ENCODE measurements at regions not wholly inside any gene's neighbourhood (a gene's known extent, or its start where the extent isn't known, plus 50 kb on each side); places are given as distances from the start of the nearest gene placed in this dataset.
"Not testable (repeated sequence)": the region's sequence is repeated elsewhere in the genome, so short reads cannot be mapped to it uniquely, and the experiment has no call there.

DNA sequence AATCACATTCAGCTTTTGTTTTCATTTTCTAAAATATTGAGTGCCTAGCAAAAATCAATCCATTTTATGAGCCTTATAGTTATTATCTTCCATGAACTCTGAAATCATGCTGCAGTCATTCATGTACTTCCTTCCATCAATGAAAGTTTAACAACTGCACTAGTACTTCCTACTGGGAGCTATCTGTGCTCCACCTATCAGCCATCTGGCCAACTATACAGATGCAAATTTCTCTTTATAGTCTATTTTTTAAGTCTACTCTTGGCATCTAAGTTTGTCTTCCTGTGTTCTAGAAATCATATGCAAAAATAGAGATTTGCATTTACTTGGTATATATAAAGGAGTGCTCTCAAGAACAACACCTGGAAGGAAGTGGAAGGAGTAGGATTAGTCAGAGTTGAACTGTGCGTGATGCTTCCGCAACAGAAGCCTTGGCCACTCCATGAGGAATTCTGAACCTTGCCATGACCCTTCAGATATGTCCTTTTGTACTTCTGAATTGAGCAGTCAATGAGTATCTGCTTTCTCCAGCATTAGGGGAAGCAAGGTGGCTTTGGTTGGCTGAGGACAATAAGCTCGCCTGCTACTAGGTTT is 403.2 kb upstream of the ADAMTS5 start:
- Mint-ChIP-seq H3K27ac (no peak overlapping the region), H3K4me3 (no peak overlapping the region), H3K36me3 (no peaks in the 10 kb centered on the region), H3K9me3 (no peaks in the 10 kb centered on the region), H3K27me3 (no peaks in the 10 kb centered on the region), H3K4me1 (no peaks in the 10 kb centered on the region)
- ATAC-seq = no peak

DNA sequence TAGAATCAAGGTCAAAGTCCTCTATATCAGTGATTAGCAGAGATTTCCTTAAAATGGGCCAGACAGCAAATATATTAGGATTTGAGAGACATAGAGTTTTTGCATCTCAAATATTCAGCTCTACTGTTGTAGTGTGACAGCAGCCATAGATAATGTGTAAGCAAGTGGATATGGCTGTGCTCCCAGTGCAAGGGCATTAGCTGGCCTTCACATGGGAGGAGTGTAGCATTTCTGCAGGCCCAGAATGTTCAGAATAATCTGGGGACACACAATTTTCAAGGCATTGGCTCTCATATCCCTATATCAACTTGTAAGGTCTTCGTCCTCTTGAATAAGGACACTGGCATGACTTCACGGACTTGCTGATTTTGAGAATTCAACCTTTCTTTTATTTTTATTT is 402.3 kb upstream of the ADAMTS5 start:
- H3K27ac Mint-ChIP-seq = no peak overlapping the region
- H3K4me1 Mint-ChIP-seq = no peaks in the 10 kb centered on the region
- no peaks in the 10 kb centered on the region for H3K9me3 Mint-ChIP-seq
- H3K27me3 Mint-ChIP-seq = no peaks in the 10 kb centered on the region
- H3K4me3 Mint-ChIP-seq = no peak overlapping the region
- H3K36me3 Mint-ChIP-seq = no peaks in the 10 kb centered on the region
- no peak for ATAC-seq

DNA sequence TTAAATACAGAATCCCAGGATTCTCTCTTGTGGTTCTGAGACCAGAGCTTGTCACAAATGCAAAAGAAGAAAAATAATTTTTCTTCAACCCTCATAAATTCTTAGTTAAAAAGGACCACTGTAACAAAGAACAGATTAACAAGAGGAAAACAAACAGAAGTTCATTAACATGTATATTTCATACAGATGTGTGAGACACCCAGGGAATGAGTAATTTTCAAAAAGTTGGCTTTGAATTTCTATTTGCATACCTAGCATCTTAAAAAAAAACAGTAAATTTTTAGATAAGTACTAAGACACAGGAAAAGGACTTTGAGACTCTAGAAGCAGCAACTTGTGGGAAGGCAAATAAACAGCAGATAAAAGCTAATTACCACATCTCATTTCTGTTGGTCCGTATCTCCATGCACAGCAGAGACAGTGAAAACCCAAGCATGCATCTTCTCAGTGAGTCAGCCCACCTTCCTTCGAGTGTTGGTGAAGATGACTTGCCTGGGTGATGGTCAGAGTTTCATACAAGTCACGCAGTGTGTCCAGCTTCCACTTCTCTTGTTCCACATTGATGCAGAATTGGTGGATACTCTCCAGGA is 399.9 kb upstream of the ADAMTS5 start:
- Mint-ChIP-seq H3K27ac (no peak overlapping the region), H3K36me3 (no peaks in the 10 kb centered on the region), H3K9me3 (no peaks in the 10 kb centered on the region), H3K4me3 (no peak overlapping the region), H3K4me1 (no peaks in the 10 kb centered on the region), H3K27me3 (no peaks in the 10 kb centered on the region)
- no peak for ATAC-seq

DNA sequence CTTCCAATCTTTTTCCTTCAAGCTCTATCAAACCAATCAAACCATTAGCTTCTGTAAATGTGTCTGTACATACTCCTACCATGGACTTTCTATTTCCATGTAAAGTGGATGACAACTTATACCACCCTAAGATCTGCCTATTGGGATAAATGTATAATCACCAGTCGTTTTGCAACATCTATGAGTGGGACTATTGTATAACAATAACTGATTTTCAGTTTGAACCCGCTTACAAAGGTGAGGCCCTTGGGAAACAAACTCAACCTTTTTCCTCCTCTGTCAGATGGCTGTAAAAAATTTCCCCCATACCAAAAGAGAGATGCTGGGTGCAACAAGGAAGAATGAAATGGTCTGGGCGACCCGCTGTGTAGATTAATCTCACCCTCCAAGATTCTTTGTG is 399.1 kb upstream of the ADAMTS5 start:
- no peak for ATAC-seq
- H3K9me3 Mint-ChIP-seq = no peaks in the 10 kb centered on the region
- H3K36me3 Mint-ChIP-seq = no peaks in the 10 kb centered on the region
- no peak overlapping the region for H3K4me3 Mint-ChIP-seq
- no peaks in the 10 kb centered on the region for H3K4me1 Mint-ChIP-seq
- no peak overlapping the region for H3K27ac Mint-ChIP-seq
- H3K27me3 Mint-ChIP-seq = no peaks in the 10 kb centered on the region

GRCh38 chr21:27365394-27365793 is 398.5 kb upstream of the ADAMTS5 start:
- Mint-ChIP-seq H3K9me3 (peaks cover 2% of the 10 kb centered on the region), H3K27me3 (no peaks in the 10 kb centered on the region), H3K4me3 (no peak overlapping the region), H3K4me1 (no peaks in the 10 kb centered on the region), H3K36me3 (no peaks in the 10 kb centered on the region), H3K27ac (no peak overlapping the region)
- ATAC-seq = no peak

- Mint-ChIP-seq H3K4me3 (no peak overlapping the region), H3K36me3 (no peaks in the 10 kb centered on the region), H3K27ac (no peak overlapping the region), H3K4me1 (no peaks in the 10 kb centered on the region), H3K9me3 (peaks cover 2% of the 10 kb centered on the region), H3K27me3 (no peaks in the 10 kb centered on the region)
- ATAC-seq = no peak
These were observed 397.0 kb upstream of the ADAMTS5 start for GRCh38 chr21:27363719-27364477.

- Mint-ChIP-seq H3K4me3 (no peak overlapping the region), H3K9me3 (peaks cover 2% of the 10 kb centered on the region), H3K36me3 (no peaks in the 10 kb centered on the region), H3K27ac (no peak overlapping the region), H3K4me1 (no peaks in the 10 kb centered on the region), H3K27me3 (no peaks in the 10 kb centered on the region)
- ATAC-seq = no peak
These were observed 395.4 kb upstream of the ADAMTS5 start for GRCh38 chr21:27362249-27362648.

GRCh38 chr21:27359141-27359540 is 392.3 kb upstream of the ADAMTS5 start:
- ATAC-seq = no peak
- Mint-ChIP-seq H3K4me3 (no peak overlapping the region), H3K27me3 (no peaks in the 10 kb centered on the region), H3K4me1 (no peaks in the 10 kb centered on the region), H3K9me3 (peaks cover 5% of the 10 kb centered on the region), H3K27ac (no peak overlapping the region), H3K36me3 (no peaks in the 10 kb centered on the region)

DNA sequence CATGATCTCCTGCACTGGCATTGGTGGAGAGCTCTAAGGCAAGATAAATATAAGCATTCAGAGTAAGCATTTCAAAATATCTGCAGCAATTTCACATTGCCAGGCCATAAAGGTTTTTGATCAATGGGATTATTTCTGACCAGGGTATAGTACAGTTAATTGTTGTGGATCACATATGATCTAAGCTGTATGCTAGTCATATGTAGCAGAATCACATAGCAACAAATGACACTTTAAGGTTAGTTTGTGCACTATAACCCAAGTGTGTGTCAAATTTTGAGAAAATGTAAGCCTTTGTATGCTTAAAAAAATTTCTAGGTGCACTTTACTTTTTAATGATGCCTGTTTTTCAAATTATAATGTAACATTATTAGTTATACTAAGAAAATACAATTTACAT is 386.0 kb upstream of the ADAMTS5 start:
- H3K9me3 Mint-ChIP-seq = peaks cover 7% of the 10 kb centered on the region
- H3K36me3 Mint-ChIP-seq = no peaks in the 10 kb centered on the region
- no peak for ATAC-seq
- no peak overlapping the region for H3K27ac Mint-ChIP-seq
- no peaks in the 10 kb centered on the region for H3K4me1 Mint-ChIP-seq
- no peaks in the 10 kb centered on the region for H3K27me3 Mint-ChIP-seq
- H3K4me3 Mint-ChIP-seq = no peak overlapping the region

DNA sequence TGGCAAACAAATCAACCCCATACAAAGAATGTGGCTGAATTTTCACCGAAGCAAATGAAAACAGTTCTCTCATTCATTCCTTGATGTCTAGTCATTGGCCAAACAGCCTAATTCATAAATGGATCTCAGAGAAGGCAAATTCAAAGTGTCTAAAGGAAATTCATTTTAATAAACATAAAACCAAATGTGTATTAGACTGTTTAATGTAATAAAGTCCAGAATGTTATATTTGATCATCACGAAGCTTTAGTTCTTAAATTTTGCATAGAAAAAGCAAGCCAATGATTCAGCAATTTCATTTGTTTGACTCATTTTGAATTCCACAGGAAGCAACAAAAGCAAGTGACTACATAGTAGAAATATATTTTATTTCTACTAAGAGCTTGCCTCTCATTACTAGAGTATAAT is 379.2 kb upstream of the ADAMTS5 start:
- Mint-ChIP-seq H3K4me1 (no peaks in the 10 kb centered on the region), H3K9me3 (peaks cover 3% of the 10 kb centered on the region), H3K4me3 (no peak overlapping the region), H3K27me3 (no peaks in the 10 kb centered on the region), H3K36me3 (no peaks in the 10 kb centered on the region), H3K27ac (no peak overlapping the region)
- ATAC-seq = no peak

GRCh38 chr21:27339902-27340301 is 373.0 kb upstream of the ADAMTS5 start:
- Mint-ChIP-seq H3K36me3 (no peaks in the 10 kb centered on the region), H3K9me3 (peaks cover 6% of the 10 kb centered on the region), H3K4me1 (no peaks in the 10 kb centered on the region), H3K4me3 (no peak overlapping the region), H3K27me3 (no peaks in the 10 kb centered on the region), H3K27ac (no peak overlapping the region)
- no peak for ATAC-seq

GRCh38 chr21:27338007-27338406 is 371.1 kb upstream of the ADAMTS5 start:
- not testable (repeated sequence) for H3K4me3 Mint-ChIP-seq, H3K27me3 Mint-ChIP-seq, H3K36me3 Mint-ChIP-seq, H3K4me1 Mint-ChIP-seq, H3K27ac Mint-ChIP-seq, ATAC-seq
- H3K9me3 Mint-ChIP-seq = peaks cover 14% of the 10 kb centered on the region

DNA sequence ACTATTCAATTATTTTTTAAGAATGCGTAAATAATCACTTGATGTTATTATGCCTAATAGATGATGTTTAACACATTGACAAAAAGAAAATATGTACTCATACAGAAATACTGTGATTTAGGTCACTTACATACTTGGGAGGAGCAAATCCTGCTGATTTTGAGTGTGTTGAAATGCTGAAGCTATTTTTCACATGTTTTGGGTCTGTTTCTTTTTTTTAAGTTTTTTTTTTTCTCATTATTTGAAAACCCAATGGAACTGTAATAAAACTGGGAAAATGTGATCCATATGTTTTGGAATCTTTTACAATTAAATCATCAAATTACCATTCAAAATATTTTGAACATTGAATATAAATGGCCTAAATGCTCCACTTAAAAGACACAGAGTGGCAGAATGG is 366.2 kb upstream of the ADAMTS5 start:
- Mint-ChIP-seq H3K36me3 (no peaks in the 10 kb centered on the region), H3K4me1 (no peaks in the 10 kb centered on the region), H3K9me3 (peaks cover 14% of the 10 kb centered on the region), H3K27me3 (no peaks in the 10 kb centered on the region), H3K4me3 (no peak overlapping the region), H3K27ac (no peak overlapping the region)
- ATAC-seq = no peak

DNA sequence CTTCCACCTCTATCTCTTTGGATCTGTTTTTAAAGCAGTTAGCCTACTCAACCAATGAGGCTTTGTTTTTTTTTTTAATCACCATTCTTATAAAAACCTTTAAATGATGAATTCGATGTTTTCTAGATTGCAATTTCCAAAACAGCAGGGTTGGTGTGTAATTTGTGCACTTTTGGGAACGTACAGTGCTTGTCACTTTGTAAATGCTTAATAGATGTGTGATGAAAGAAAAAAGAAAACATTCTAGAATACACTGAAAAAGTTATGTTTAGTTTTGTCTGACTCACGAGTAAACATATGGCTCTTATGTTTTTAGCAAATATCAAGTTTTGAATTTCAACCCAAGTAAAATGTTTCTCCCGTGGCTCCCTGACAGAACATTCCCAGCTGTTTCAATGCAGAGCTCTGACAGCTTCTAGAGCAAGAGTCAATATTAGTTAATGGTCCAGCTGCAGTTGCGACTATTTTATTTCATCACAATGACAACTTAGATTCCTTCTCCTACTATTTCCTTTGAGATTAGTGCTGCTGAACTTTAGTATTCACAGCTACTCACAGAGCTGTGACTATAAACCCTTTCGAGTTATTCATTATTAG is 362.5 kb upstream of the ADAMTS5 start:
- no peak for ATAC-seq
- Mint-ChIP-seq H3K36me3 (no peaks in the 10 kb centered on the region), H3K4me3 (no peak overlapping the region)

DNA sequence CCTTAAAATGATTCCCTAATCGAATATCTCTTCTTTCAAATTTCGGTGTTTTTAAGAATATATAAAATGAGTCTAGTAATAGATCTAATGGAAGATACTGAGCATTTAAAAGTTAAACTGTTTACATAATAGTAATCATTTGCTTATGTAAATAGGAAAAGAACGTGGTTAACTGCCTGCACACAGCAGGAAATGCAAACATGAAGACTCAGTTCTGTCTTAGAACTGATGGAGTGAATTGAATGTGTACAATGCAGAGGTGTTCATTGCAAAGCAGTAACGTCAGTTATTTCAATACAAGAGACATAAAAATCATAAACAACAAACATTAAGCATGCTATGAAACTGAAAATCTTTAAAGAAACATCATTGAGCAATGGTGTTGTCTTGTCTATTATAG is 359.4 kb upstream of the ADAMTS5 start:
- no peak for ATAC-seq
- H3K27ac Mint-ChIP-seq = no peak overlapping the region
- H3K36me3 Mint-ChIP-seq = no peaks in the 10 kb centered on the region
- no peaks in the 10 kb centered on the region for H3K4me1 Mint-ChIP-seq
- H3K9me3 Mint-ChIP-seq = no peaks in the 10 kb centered on the region
- H3K27me3 Mint-ChIP-seq = no peaks in the 10 kb centered on the region
- no peak overlapping the region for H3K4me3 Mint-ChIP-seq

More for the DNA sequence above, 362.5 kb upstream of the ADAMTS5 start:
- H3K9me3 Mint-ChIP-seq = peaks cover 3% of the 10 kb centered on the region
- H3K4me1 Mint-ChIP-seq = no peaks in the 10 kb centered on the region
- no peak overlapping the region for H3K27ac Mint-ChIP-seq
- H3K27me3 Mint-ChIP-seq = no peaks in the 10 kb centered on the region

DNA sequence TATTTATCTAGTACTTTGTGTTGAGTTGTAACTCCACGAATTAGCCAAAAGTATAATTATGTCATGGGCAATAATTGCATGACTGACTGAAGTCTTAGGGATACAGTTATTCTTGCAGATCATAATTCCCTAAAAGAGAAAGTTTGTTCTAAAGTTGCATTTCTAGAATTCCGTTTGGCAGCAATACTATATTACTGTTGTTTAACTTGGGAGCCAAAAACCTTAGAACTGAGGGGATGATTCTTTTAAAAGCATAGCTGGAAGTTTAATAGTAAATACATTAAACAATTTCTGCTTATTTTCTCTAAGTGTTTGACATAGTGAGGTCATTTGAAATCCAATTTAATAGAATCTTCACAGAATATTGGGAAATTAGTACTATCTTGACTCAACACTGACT is 356.4 kb upstream of the ADAMTS5 start:
- Mint-ChIP-seq H3K27me3 (no peaks in the 10 kb centered on the region), H3K9me3 (no peaks in the 10 kb centered on the region), H3K4me3 (no peak overlapping the region), H3K4me1 (no peaks in the 10 kb centered on the region), H3K27ac (no peak overlapping the region), H3K36me3 (no peaks in the 10 kb centered on the region)
- ATAC-seq = no peak
